Jurkat, Clone E6-1 (cell line): ENCODE measurements at regions not wholly inside any gene's neighbourhood (a gene's known extent, or its start where the extent isn't known, plus 50 kb on each side); places are given as distances from the start of the nearest gene placed in this dataset.
"Not testable (repeated sequence)": the region's sequence is repeated elsewhere in the genome, so short reads cannot be mapped to it uniquely, and the experiment has no call there.

Experiments used
- DNase-seq: peaks from one replicate; pipeline ENCODE4 v3.0.0-alpha.2; 2011; ENCODE audit warnings: low read depth, low spot score
- H3K4me3 ChIP-seq: 2 replicates; pipeline ENCODE4 v1.5.1; 2011; ENCODE audit warnings: mild to moderate bottlenecking, low read length, control low read depth, moderate library complexity

- H3K4me3 ChIP-seq, DNase-seq: not testable (repeated sequence)
Observed at GRCh38 chr7:76117306-76117991, 69.5 kb downstream of the MDH2 start.

- not testable (repeated sequence) for DNase-seq, H3K4me3 ChIP-seq
Observed at GRCh38 chr7:76118253-76119036, 70.5 kb downstream of the MDH2 start.

GRCh38 chr7:76121044-76121443 lies 73.1 kb downstream of the MDH2 start:
- no peak for DNase-seq
- no peak overlapping the region for H3K4me3 ChIP-seq

- DNase-seq, result no peak
- H3K4me3 ChIP-seq, result no peak overlapping the region
Observed at GRCh38 chr7:76122516-76123239, 74.8 kb downstream of the MDH2 start.

- DNase-seq, result no peak
Observed at GRCh38 chr7:76123316-76123715, 75.4 kb downstream of the MDH2 start.

GRCh38 chr7:76125560-76125959 lies 76.1 kb upstream of the SRRM3 start:
- no peak overlapping the region for H3K4me3 ChIP-seq
- DNase-seq, result no peak

More at GRCh38 chr7:76123316-76123715, 75.4 kb downstream of the MDH2 start:
- H3K4me3 ChIP-seq, result no peak overlapping the region

GRCh38 chr7:76126632-76127031 lies 75.1 kb upstream of the SRRM3 start:
- DNase-seq, result no peak
- H3K4me3 ChIP-seq, result no peak overlapping the region

GRCh38 chr7:76129366-76129765 lies 72.3 kb upstream of the SRRM3 start:
- H3K4me3 ChIP-seq, result no peak overlapping the region
- DNase-seq, result no peak

- H3K4me3 ChIP-seq, result no peak overlapping the region
- DNase-seq, result no peak
Observed at GRCh38 chr7:76129836-76130235, 71.9 kb upstream of the SRRM3 start.

GRCh38 chr7:76130661-76131060 lies 71.0 kb upstream of the SRRM3 start:
- DNase-seq, result peak; percentile 20
- H3K4me3 ChIP-seq, result not testable (repeated sequence)

- not testable (repeated sequence) for H3K4me3 ChIP-seq, DNase-seq
Observed at GRCh38 chr7:76131887-76132286, 69.8 kb upstream of the SRRM3 start.

- no peak overlapping the region for H3K4me3 ChIP-seq
- DNase-seq, result no peak
Observed at GRCh38 chr7:76133164-76133775, 68.4 kb upstream of the SRRM3 start.

GRCh38 chr7:76133839-76134238 lies 67.9 kb upstream of the SRRM3 start:
- no peak overlapping the region for H3K4me3 ChIP-seq
- no peak for DNase-seq

- not testable (repeated sequence) for DNase-seq, H3K4me3 ChIP-seq
Observed at GRCh38 chr7:76135263-76135662, 66.4 kb upstream of the SRRM3 start.

GRCh38 chr7:76138577-76139313 lies 63.0 kb upstream of the SRRM3 start:
- not testable (repeated sequence) for H3K4me3 ChIP-seq, DNase-seq

GRCh38 chr7:76139670-76140069 lies 62.0 kb upstream of the SRRM3 start:
- H3K4me3 ChIP-seq, result no peak overlapping the region
- no peak for DNase-seq

GRCh38 chr7:76140259-76140658 lies 61.4 kb upstream of the SRRM3 start:
- DNase-seq, H3K4me3 ChIP-seq: not testable (repeated sequence)

- H3K4me3 ChIP-seq, result no peak overlapping the region
- no peak for DNase-seq
Observed at GRCh38 chr7:76142861-76143260, 58.8 kb upstream of the SRRM3 start.
